Common myeloid progenitor, CD34-positive (primary cell): ENCODE measurements at regions not wholly inside any gene's neighbourhood (a gene's known extent, or its start where the extent isn't known, plus 50 kb on each side); places are given as distances from the start of the nearest gene placed in this dataset.

Source experiments
- CTCF ChIA-PET: fragments of 350-600 bp; sonication (Branson Sonifier 250); formaldehyde crosslinking; loops from one replicate; lab custom pipeline; 2021; ENCODE audit warnings: antibody characterized with exemption; lab: Charles Lee
- POLR2A ChIA-PET: fragments of 350-600 bp; sonication (Branson Sonifier 250); formaldehyde crosslinking; loops from one replicate; lab custom pipeline; 2021; ENCODE audit warnings: antibody characterized with exemption; lab: Charles Lee
- DNase-seq, 3 donors: peaks; one replicate each; pipeline versions ENCODE4 v3.0.0 to v3.0.0-alpha.2; 2013
- H3K27ac ChIP-seq, 2 experiments: 1 replicate in 1 of 2; 2 replicates in 1 of 2; pipeline ENCODE4 v1.7.0; 2013; ENCODE audit warnings: inconsistent platforms in 2 of 2, low read length in 2 of 2, mild to moderate bottlenecking in 2 of 2, low read depth in 1 of 2, moderate library complexity in 1 of 2; ENCODE audit not compliant: severe bottlenecking in 2 of 2, insufficient read depth in 1 of 2, poor library complexity in 1 of 2
- H3K27me3 ChIP-seq, 5 experiments: replicated peaks in 2 of 5; 1 replicate in 3 of 5; 2 replicates in 2 of 5; pipeline versions ENCODE4 v1.6.1 to v1.7.0; 2013; ENCODE audit warnings: low read length in 4 of 5, mild to moderate bottlenecking in 2 of 5, moderate library complexity in 2 of 5, inconsistent platforms in 1 of 5; ENCODE audit not compliant: insufficient read depth in 5 of 5, control insufficient read depth in 4 of 5
- H3K36me3 ChIP-seq, 4 experiments: 1 replicate in 2 of 4; 2 replicates in 2 of 4; pipeline versions ENCODE4 v1.6.1 to v1.7.0; 2013; ENCODE audit warnings: low read length in 3 of 4, control low read depth in 1 of 4, mild to moderate bottlenecking in 1 of 4; ENCODE audit not compliant: control insufficient read depth in 4 of 4, insufficient read depth in 4 of 4
- H3K4me1 ChIP-seq, 4 experiments: 1 replicate in 3 of 4; 2 replicates in 1 of 4; pipeline versions ENCODE4 v1.6.1 to v1.7.1; 2013; ENCODE audit warnings: low read length in 3 of 4, mild to moderate bottlenecking in 3 of 4, control low read depth in 1 of 4, inconsistent platforms in 1 of 4, moderate library complexity in 1 of 4; ENCODE audit not compliant: control insufficient read depth in 4 of 4, insufficient read depth in 4 of 4; ENCODE audit errors: control extremely low read depth in 1 of 4
- H3K4me3 ChIP-seq, 7 experiments: 1 replicate in 4 of 7; 2 replicates in 3 of 7; pipeline versions ENCODE4 v1.5.1 to v1.7.0; 2013; ENCODE audit warnings: mild to moderate bottlenecking in 7 of 7, low read length in 6 of 7, moderate library complexity in 6 of 7, inconsistent platforms in 2 of 7, low read depth in 2 of 7, control low read depth in 1 of 7; ENCODE audit not compliant: insufficient read depth in 4 of 7, control insufficient read depth in 1 of 7; ENCODE audit errors: extremely low read depth in 1 of 7
- H3K9me3 ChIP-seq, 5 experiments: 1 replicate in 4 of 5; 2 replicates in 1 of 5; pipeline versions ENCODE4 v1.6.1 to v1.7.1; 2013; ENCODE audit warnings: low read length in 4 of 5, mild to moderate bottlenecking in 2 of 5, inconsistent platforms in 1 of 5, low read depth in 1 of 5, moderate library complexity in 1 of 5; ENCODE audit not compliant: control insufficient read depth in 4 of 5, insufficient read depth in 2 of 5; ENCODE audit errors: control extremely low read depth in 1 of 5
- WGBS: methylation state at CpG from one replicate; pipeline ENCODE4 v1.1.5; 2013; ENCODE audit not compliant: insufficient coverage; 5-methylcytosine and 5-hydroxymethylcytosine counted together

- ChIA-PET POLR2A (no interaction called here), CTCF (no interaction called here)
- Histone ChIP-seq H3K27ac (no peak overlapping the region), H3K36me3 (no peaks in the 10 kb centered on the region), H3K4me3 (no peak overlapping the region), H3K4me1 (peaks cover 0 to 2% (median 0%) of the 10 kb centered on the region in 4 experiments), H3K9me3 (no peaks in the 10 kb centered on the region), H3K27me3 (peaks cover 0 to 5% (median 0%) of the 10 kb centered on the region in 5 experiments)
- no peak for DNase-seq
- 99% methylated on average over 9 of the region's 10 CpGs for WGBS
Measured at GRCh38 chr13:50677687-50678463, 165.6 kb downstream of the DLEU7 start.

GRCh38 chr13:50678464-50679162 is 164.9 kb downstream of the DLEU7 start:
- Histone ChIP-seq H3K9me3 (no peaks in the 10 kb centered on the region), H3K27ac (no peak overlapping the region), H3K4me3 (no peak overlapping the region), H3K4me1 (peaks cover 0 to 4% (median 3%) of the 10 kb centered on the region in 4 experiments), H3K27me3 (peaks cover 0 to 5% (median 0%) of the 10 kb centered on the region in 5 experiments), H3K36me3 (no peaks in the 10 kb centered on the region)
- CTCF ChIA-PET: no interaction called here
- no peak for DNase-seq
- WGBS: 88% methylated on average over 5 of the region's 6 CpGs
- POLR2A ChIA-PET: no interaction called here

GRCh38 chr13:50679321-50679720 is 164.2 kb downstream of the DLEU7 start:
- no peak overlapping the region for H3K4me3 ChIP-seq
- H3K4me1 ChIP-seq: peaks cover 5 to 11% (median 9%) of the 10 kb centered on the region in 4 experiments
- ChIA-PET CTCF (no interaction called here), POLR2A (no interaction called here)
- no peaks in the 10 kb centered on the region for H3K9me3 ChIP-seq
- DNase-seq: no peak
- H3K27me3 ChIP-seq: peaks cover 0 to 5% (median 0%) of the 10 kb centered on the region in 5 experiments
- H3K27ac ChIP-seq: no peak overlapping the region
- no peaks in the 10 kb centered on the region for H3K36me3 ChIP-seq

- H3K27me3 ChIP-seq: peaks cover 0 to 7% (median 0%) of the 10 kb centered on the region in 5 experiments
- no peaks in the 10 kb centered on the region for H3K36me3 ChIP-seq
- H3K9me3 ChIP-seq: no peaks in the 10 kb centered on the region
- DNase-seq: no peak
- ChIA-PET POLR2A (no interaction called here), CTCF (interaction anchor here (0.9 to 1.5 kb wide), 2 partner anchors 9 to 119 kb away, joined by 3 read pairs; no protein-coding TSS in a partner anchor)
- H3K27ac ChIP-seq: no peak overlapping the region
- no peak overlapping the region for H3K4me3 ChIP-seq
- peaks cover 10 to 25% (median 17%) of the 10 kb centered on the region in 4 experiments for H3K4me1 ChIP-seq
Measured at GRCh38 chr13:50682002-50682401, 161.5 kb downstream of the DLEU7 start.

- no peak overlapping the region for H3K4me3 ChIP-seq
- H3K9me3 ChIP-seq: peaks cover 0 to 1% (median 0%) of the 10 kb centered on the region in 5 experiments
- POLR2A ChIA-PET: no interaction called here
- CTCF ChIA-PET: interaction anchor here (1.5 kb wide), 1 partner anchor 10 kb away, joined by 3 read pairs; no protein-coding TSS in a partner anchor
- H3K27ac ChIP-seq: no peak overlapping the region
- H3K4me1 ChIP-seq: peaks cover 9 to 25% (median 17%) of the 10 kb centered on the region in 4 experiments
- peaks cover 0 to 10% (median 0%) of the 10 kb centered on the region in 5 experiments for H3K27me3 ChIP-seq
- WGBS: 100% methylated on average over 2 of the region's 2 CpGs
- H3K36me3 ChIP-seq: no peaks in the 10 kb centered on the region
- no peak for DNase-seq
Measured at GRCh38 chr13:50682966-50683365, 160.5 kb downstream of the DLEU7 start.

- peaks cover 0 to 8% (median 0%) of the 10 kb centered on the region in 5 experiments for H3K27me3 ChIP-seq
- peaks cover 0 to 1% (median 0%) of the 10 kb centered on the region in 5 experiments for H3K9me3 ChIP-seq
- no peaks in the 10 kb centered on the region for H3K36me3 ChIP-seq
- peak overlapping the region in 2 of 7 experiments; percentile 11 to 30 for H3K4me3 ChIP-seq
- DNase-seq: peak; percentile 25 to 80 (median 77)
- WGBS: 0% methylated on average over 3 of the region's 3 CpGs
- peaks cover 9 to 25% (median 17%) of the 10 kb centered on the region in 4 experiments for H3K4me1 ChIP-seq
- no peak overlapping the region for H3K27ac ChIP-seq
- POLR2A ChIA-PET: no interaction called here
- CTCF ChIA-PET: no interaction called here
Measured at GRCh38 chr13:50684366-50684765, 159.1 kb downstream of the DLEU7 start.
